ENCODE measurements at regions not wholly inside any gene's neighbourhood (a gene's known extent, or its start where the extent isn't known, plus 50 kb on each side); places are given as distances from the start of the nearest gene placed in this dataset.

DNA sequence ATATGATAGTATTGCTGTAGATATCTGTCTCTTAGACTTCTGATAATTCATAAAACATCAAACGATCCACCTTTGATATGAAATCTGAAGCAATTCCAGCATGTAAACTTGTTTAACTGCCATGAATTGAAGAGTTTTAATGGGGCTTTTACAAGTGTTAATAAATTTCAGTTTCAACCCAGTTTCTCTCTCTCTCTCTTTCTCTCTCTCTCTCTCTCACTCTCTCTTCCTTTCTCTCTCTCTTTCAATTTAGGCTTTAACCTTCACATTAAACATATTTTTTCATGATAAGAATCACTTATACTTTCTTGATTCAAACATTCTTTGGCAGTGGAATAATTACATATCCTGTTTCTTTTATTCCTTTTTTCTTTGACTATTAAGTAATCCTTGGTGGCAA lies 296.1 kb downstream of the EPHA4 start:
- no peak for DNase-seq

DNA sequence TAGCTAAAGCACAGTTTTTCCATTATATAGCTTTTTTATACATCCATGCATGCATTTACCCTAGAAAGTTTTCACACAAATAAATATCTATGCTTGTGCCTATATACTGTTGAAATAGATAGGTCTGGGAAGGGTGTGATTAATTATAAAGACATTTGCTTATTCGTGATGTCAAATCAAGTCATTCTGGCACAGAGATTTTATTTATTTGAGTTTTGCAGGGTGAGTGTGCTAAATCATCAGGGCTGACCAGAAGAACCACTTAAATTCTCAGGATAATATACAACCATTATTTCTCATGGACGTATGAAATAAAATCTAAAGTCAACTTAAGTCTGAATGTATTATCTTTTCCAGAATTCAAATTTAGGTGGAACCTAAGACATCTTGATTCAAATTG lies 295.5 kb downstream of the EPHA4 start:
- no peak for DNase-seq

DNA sequence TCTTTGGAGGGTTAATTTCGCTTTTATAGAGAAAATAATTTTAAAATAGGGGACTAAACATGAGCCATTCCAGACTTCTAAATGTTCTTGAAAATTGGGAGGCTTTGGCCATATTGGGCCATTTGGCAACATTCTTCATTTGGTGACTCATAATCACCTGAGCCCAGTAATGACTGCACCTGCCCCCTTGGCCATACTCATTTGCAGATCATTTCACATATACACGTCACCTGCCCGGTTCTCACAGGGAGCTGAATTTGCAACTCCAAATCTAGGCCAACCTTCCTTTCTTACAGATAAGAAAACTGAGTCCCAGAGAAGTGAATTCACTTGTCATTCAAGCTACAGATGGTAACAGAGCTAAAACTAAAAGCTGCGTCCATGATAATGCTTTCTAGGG lies 289.7 kb downstream of the EPHA4 start:
- no peak for DNase-seq

DNA sequence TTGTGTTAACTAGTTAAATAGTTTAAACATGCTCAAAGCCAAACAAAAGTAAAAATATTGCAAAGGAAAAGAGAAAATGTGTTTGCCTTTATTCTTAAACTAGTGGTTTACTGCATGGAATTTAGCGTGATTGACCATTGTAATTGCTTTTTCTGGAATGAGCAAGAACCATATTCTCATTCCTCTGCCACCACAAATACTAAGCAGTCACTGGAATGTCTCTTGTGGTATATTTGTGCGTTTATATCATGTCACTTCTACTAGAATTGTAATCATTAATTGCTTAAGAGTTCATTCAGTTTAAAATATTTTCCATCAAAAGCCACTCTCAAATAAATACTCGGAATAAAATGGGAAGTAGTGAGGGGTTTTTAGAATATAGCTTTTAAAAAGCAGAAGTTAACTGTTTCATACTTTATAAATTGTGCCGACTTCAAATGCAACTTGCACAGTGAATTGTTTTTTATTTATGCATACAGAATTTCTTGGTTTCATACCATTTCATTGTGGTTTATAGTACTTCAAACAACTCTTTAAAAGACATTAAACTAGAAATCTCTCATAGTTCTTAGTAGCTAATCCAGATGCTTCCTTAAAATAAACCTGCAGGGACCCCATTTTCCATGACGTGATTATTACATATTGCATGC lies 288.1 kb downstream of the EPHA4 start:
- DNase-seq: no peak

DNA sequence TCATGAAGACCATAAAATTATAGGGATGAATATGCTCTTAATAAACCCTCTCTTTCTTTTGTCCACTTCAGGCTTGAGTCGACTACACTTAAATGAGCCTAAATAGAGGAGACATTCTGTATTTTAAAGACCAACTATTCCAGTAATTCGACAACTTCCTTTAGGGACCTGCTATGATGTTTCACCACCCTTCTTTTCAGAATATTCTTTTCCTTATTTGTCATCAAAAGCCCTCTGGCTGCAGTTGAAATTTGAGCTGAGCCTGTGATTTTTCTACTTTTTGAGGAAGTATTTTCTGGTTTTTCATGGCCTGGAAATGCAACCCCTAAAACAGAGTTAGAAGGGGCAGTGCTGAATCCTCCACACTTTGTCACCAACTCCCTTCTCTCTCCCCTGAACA lies 287.0 kb downstream of the EPHA4 start:
- no peak for DNase-seq

DNA sequence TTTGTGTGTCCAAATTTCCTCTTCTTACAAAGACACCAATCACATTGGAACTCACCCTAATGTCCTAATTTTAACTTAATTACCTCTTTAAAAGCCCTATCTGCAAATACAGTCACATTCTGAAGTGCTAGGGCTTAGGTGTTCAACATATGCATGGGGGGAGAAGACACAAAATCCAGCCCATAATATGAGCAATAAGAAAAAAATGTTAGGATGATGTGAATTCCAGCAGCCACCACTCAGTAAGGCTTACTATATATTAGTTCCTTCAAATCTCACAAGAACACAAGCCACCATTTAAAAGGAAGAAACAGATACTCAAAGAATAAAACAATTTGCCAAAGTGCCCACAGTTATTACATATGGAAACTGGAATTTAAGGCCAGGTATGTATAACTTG lies 285.7 kb downstream of the EPHA4 start:
- DNase-seq: no peak

DNA sequence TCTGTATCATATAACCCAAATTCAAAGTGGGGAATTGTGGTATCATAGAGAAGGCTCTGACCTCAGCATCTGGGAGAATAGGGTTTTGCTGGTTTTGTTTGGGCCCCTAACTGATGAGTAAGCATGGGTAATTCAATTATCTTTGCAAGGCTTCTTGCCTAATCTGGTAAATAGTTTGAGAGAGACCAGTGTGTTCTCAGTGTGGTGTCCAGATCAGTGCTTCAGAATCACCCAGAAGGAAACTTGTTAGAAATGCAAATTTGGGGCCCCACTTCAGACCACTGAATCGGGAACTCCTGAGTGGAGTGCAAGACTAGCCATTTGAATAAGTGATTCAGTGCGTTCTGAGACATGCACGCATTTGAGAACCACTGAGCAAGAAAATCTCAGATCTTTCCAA lies 282.7 kb downstream of the EPHA4 start:
- DNase-seq: no peak

DNA sequence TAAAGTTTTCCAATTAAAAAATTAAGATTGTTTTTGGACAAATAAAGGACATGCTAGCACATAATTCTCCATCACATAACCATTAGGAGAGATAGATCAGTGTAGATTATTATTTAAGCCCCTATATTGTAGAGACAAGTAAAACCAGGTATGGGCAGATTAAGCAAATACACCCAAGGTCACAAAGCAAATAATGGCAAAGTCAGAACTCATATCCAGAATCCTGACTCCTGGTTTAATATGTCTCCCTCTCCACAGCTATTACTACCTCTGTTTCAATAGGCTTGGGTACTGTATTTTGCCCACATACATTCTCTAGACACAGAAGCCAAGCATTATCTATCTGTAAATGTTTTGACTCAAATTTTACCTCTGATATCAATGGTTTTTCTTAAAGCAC lies 282.3 kb downstream of the EPHA4 start:
- DNase-seq: no peak

DNA sequence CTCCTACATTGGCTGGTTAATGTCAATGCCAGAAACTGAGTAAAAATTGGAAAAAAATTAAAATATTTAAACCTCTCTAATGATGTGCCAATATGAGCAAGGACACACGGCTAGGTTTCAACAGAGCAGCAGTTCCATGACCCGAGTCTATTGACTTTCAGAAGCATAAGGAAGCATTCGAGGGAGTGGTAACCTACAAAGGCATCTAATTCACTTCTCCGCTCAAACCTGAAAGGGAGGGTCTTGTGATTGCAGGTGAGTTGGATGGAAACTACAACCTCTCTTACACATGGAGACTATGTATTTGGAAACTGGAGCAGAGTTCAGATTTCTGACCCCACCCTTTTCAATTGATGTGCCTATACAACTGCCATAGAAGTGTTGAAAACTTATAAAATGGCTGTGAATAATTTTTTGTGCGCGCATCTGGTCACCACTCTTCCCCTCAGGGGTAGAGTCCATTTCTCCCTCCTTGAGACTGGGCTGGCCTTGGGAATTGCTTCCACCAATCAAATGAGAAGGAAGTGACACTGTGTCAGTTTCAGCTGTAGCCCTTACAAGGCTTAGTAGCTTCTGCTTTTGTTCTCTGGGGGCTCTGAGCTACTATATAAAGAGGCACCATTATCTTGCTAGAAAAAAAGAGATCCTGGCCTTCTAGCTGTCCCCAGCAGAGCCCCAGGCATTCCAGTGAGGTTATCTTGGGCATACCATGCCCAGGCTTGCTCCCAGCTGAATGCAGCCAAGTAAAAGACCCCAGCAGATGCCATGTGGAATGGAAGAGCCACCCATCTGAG lies 278.0 kb downstream of the EPHA4 start:
- DNase-seq: no peak

DNA sequence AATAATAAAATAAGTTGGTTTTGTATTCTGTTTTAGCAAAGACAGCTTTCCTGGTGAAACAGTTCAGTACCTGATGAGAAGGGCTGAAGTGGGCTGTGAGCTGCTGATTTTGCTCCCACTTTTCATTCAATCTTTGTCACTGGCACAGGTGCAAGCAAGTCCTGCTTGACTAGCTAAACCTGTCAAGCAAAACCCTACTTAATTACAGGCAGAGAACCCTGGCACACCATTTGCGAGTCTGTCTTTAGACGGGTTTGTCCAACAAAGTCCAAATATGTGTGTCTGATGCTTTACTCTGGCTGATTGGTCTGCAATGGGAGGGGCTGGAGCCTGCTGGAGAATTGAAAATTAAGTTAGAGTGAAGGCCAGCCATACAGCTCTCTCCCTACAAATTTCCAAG lies 267.2 kb downstream of the EPHA4 start:
- no peak for DNase-seq

DNA sequence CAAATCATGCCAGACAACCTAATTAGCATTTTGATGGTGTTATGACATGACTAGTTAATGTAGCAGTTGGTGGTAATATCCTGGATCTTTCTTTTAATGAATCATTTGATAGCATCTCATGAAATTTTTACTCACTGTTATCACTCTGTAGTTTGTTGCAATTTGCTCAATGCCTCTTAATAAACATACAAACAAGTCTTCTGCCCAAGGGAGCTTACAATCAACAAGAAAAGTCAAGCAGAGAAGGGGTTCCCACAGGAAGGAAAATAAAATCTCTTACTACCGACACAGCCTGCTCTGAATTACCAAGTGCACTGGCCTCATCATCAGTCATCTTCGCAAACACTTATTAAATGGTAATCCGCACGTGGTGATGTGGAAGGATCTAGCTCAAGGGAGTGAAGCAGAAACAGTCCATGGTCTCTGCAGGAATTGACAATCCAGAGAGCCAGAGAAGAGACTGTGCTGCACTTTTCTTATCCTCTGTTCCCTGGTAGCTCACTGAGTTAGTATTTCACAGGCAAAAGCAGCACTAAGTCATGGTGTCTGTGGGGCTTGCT lies 263.5 kb downstream of the EPHA4 start:
- no peak for DNase-seq

DNA sequence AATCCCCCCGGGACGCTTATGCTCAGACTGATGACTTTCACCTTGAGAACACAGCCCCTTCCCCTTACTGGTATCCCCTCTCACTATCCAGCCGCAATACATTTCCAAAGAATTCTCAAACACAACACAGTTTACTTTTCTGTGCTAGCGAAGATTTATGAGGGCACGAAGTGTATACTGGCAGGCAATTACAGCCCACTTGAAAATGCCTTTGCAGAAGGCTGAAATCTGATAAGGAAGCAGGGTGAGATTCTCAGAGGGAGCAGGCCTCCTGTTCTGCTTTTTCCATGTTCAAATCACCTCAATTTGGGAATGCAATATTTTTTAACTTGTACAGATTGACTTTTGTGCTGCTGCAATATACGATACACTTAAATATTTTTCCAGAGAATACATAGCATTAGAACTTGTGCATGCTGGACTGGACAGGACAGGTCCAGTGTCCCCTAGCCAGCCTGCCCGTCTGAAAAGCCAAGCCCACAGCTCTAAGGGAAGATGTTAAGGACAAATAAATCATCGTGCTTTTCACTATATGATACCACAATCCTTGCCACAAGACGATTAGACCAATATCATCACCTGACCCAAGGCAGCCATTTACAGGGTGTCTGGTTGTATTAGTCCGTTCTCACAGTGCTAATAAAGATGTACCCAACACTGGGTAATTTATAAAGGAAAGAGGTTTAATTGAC lies 262.1 kb downstream of the EPHA4 start:
- no peak for DNase-seq

DNA sequence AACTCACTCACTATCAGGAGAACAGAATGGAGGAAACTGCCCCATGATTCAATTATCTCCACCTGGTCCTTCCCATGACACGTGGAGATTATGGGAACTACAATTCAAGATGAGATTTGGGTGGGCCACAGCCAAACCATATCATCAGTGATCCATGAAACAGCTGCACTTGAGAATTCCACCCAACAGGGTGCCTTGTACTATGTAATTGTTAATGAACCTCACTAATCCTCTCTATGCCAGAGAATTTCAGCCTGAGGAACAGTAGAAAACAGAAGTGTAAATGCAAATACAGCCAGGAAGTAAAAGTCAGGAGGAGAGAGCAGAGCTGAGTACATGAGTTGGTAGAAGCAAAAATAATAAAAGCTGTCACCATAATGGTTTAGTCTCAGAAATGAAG lies 261.4 kb downstream of the EPHA4 start:
- no peak for DNase-seq

DNA sequence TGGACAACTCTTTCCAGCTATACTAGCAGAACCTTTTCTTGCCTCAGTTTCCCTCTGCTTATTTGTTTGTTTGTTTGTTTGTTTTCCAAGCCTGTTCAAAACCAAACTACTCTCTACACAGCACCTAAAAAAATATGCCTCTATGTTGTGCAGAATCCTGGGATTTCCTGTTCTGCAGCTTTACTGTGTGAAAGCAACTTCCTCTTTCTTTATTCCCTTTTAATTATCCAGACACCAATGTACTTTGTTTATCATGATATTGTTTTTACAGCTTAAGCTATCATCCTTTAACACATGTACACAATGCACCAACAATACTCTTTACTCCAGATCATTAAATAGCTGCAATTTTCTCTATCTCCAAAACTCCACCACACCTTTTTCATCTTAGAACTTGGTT lies 259.5 kb downstream of the EPHA4 start:
- DNase-seq: no peak

DNA sequence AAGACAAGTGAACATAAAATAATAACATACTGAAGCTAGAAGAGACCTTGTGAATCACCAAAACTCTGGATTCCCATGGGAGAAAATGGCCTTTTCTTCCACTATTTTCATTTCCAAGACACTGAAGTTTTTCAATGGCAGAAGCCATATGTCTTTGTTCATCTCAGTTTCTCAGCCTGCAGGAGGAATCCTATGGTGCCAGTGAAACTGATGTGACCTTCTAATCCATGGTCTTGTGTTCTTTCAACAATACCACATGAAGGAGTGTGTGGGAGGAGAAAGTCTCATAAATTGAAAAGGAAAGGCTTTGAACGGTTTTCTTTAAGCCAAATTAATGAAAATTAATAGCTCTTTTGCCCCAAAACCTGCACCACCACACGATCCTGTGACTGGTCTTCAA lies 257.3 kb downstream of the EPHA4 start:
- no peak for DNase-seq

DNA sequence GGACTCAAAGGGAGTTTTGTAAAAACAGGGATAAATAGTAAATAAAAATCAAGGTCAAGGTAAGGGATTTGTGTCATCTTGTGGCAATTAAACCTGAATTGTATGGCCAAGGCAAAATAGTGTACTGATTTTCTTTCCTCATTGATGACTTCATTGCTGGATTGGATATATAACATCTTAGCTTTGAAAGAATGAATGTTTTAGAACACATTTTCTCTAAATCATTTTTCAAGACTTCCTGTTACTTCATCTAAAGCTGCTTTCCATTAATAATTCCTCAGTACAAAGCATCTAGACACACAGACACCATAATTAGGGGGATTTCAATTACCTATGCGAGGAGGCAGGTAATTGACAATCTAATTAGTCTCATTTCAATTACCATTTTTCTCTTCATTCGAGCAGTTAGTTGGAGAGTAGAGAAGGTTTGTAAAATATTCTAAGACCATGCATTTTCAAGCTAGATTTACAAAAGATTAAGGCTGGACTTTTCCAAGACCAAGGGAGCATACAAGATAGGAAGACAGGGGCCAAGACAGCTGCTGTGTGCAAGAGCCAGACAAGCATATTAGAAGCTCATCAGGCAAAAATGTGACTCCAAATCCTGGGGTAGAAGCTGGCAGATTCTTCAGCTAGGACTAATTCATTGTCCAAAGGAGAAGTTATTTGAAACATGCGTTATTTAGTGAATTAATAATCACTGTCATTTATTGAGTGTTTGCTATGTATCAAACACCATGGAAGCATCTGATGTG lies 253.6 kb downstream of the EPHA4 start:
- DNase-seq: no peak

DNA sequence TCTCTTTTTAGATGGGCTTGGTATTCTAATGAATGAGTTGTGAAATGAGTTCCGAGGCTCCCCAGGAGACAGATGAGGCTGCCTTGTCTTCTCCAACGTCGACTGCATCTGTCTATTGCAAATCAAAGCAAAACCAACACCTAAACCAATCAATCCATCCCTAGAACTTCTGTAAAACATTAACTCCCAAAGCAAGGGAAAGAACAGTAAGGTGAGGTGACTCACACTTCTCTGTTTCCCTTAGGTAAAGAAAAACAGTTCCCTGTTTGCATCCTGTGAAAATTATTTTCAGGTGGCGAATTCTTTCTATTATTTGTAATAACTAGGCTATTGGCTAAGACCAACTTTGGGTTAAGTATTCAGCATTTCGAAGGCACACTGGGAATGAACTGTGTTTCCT lies 249.4 kb downstream of the EPHA4 start:
- DNase-seq: no peak

DNA sequence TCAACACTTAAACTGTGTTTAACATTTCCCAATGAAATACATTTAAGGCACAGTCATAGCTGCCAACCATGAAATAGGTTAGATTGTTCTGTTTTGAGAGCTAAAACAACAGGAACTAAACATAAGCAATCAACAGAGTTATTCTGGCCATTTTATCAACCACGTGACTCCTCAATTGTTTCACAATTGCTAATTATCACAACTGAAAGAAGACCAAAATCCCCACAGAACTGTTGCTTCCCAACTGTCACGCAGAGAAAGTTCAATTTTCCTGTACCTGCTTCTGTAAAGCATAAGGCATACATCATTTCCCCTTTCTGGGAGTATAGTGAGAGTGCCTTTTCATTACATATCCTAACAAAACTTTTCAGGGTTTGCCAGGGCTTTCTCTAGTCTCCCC lies 248.6 kb downstream of the EPHA4 start:
- no peak for DNase-seq

DNA sequence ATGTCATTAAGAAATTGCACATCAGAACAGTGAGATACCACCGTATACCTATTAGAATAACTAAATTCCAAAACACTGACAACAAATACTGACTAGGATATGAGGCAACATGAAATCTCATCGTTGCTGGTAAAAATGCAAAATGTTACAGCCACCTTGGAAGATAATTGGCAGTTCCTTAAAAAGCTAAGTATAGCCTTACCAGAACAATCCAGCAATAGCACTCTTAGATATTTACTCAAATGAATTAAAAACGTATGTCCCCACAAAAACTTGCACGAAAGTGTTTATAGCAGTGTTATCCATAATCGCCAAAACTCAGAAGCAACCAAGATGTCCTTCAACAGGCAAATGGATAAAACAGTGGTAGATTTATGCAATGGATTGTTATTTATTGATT lies 241.7 kb downstream of the EPHA4 start:
- DNase-seq: no peak

DNA sequence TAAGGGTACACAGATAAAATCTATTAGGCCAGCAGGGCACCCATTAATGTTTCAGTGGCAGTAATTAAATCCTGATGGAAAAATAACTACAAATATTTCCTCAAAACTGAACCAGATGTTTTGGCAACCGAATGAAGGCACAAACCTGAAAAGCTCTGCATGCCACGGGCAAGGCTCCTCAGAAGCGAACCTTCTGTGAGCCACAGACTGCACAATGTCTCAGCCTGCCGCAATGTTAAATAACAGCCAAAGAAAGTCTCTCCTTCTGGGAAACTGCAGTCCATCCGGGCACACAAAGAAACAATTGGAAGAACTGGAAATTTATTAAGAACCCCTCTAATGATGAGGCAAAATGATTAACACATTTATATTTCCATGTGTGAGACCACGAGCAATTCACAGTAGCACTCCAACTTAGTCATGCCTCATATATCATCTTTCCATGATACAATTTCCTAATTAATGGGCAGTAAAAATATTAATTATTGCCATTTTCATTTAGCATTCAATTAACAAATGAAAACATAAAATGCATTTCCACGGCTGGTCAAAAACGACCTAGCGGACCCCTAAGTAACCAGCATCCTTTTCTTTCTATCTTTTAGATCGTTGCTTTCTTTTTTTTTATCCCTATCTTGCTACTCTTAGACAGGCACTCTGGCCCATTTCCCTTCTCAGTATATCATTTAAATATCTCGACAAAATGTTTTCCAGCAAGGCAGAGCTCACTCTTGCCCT lies 237.5 kb downstream of the EPHA4 start:
- DNase-seq: no peak

DNA sequence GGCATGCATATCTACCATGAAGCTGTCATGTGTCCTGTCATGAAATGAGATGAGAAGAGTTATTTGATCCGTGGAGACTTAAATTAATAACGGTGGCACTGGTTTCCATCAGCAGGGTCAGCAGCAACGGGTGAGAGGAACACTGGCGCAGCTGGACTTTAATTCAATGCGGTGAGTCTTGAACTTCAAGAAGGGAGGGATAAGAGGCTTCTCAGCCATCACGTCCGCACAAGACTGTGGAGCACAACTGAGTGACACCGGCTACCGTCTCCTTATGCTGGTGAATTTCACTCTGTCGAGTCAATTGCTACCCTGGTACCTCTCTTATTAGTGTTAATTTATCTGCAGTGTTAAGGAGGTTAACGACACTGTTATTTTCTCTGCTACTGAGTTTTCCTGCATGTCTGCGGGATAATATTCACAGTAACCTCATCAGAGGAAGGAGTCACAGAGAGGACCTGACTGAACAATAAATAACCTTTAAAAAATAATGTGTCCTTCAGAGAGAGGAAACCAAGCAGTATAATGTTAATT lies 236.8 kb downstream of the EPHA4 start:
- DNase-seq: no peak

DNA sequence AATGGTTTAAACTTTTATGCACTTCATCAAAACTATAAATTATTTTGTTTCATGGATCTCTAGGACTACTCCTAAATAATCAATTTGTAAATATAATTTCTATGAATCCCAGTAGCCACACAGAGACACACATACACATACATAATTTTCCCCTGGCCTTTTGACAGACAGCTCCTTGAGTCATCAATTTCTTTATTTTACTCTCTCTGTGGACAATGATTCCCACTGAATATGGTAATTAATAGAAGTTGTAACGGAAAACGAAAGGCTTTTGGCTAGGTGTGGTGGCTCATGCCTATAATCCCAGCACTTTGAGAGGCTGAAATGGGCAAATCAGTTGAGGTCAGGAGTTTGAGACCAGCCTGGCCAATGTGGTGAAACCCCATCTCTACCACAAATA lies 235.1 kb downstream of the EPHA4 start:
- no peak for DNase-seq

Measured in stimulated activated CD4-positive, alpha-beta T cell treated with anti-CD3 and anti-CD28 coated beads, Interleukin-12 subunit alpha, Interleukin-12 subunit beta, amount 100 ng/mL, for 4 hours (primary cell).